ENCODE measurements at regions not wholly inside any gene's neighbourhood (a gene's known extent, or its start where the extent isn't known, plus 50 kb on each side); places are given as distances from the start of the nearest gene placed in this dataset.
A peak's percentile ranks its signal among the peaks of the same experiment; 100 is the strongest.

DNA sequence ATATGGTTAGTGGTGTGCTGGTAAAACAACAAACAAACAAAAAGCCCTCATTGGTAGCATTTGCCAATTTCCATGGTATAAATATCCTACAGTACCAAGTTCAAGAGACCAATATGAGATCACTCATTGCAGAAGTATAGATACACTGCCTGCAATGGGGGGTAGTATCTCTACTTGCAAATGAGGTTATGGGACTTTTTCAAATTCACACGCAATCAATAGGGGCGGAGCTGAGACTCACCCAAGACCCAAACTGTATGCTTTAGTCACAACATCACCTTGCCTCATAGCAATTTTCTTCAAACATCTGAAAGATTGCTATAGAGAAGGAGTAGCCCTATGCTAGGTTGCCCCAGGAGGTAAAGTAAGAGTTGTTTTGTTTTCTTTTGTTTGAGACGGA, 93.7 kb downstream of the VCPKMT start:
- DNase-seq (ENCODE audit: low spot score): no peak
- Histone ChIP-seq H3K4me3 (no peak overlapping the region), H3K4me1 (replicated peaks) (no peaks in the 10 kb centered on the region), H3K36me3 (no peaks in the 10 kb centered on the region), H3K27me3 (replicated peaks; ENCODE audit: insufficient read depth) (no peaks in the 10 kb centered on the region), H3K27ac (no peak overlapping the region), H3K9me3 (no peaks in the 10 kb centered on the region)
- WGBS: 94% methylated on average over 3 of the region's 3 CpGs
- TF ChIP-seq POLR2AphosphoS5 (IDR thresholded peaks at IDR 0.05): no peak
- TF ChIP-seq, protein P1, sequence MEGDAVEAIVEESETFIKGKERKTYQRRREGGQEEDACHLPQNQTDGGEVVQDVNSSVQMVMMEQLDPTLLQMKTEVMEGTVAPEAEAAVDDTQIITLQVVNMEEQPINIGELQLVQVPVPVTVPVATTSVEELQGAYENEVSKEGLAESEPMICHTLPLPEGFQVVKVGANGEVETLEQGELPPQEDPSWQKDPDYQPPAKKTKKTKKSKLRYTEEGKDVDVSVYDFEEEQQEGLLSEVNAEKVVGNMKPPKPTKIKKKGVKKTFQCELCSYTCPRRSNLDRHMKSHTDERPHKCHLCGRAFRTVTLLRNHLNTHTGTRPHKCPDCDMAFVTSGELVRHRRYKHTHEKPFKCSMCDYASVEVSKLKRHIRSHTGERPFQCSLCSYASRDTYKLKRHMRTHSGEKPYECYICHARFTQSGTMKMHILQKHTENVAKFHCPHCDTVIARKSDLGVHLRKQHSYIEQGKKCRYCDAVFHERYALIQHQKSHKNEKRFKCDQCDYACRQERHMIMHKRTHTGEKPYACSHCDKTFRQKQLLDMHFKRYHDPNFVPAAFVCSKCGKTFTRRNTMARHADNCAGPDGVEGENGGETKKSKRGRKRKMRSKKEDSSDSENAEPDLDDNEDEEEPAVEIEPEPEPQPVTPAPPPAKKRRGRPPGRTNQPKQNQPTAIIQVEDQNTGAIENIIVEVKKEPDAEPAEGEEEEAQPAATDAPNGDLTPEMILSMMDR (IDR thresholded peaks at IDR 0.05): no peak
- TF ChIP-seq POLR2A (IDR thresholded peaks at IDR 0.05): no peak
- intact Hi-C loops (cut with DNase I): no loop called here

DNA sequence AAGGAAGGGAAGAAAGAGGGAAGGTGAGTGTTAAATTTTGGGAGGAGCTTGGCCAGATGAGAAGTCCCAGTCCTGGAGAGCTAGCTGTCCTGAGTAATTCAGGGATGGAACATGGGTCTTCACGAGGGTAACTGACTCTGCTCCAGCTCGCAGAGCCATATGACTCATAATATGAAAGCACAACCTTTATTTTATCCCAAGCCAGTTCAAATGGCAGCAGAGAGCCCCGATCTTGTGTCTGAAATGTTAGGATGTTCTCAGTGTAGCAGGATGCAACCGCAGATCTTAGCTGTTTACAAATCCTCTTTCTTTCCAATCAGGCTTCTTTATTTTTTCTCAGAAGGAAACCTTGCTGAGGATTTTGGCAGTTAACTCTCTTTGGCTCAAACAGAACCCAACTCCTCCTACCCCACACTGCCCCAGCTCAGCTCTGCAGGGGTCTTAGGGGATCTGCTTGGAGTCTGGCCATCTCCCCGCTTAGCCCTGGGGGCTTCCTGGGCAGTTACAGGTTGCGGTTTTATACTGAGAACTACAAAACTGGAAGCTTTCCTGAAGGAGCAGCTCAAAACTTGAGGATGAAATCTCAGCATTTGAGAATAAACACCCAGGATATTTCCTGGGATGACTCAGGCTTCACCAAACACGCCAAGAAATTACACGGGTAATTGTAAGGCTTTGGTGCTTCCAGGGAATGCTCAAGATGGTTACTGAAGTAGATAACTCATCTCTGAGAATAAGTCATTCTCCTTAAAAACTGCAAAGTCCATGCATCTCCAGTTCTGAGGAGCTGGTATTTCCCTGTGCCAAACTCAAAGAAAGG, 92.5 kb downstream of the VCPKMT start:
- intact Hi-C loops (cut with DNase I): no loop called here
- TF ChIP-seq POLR2AphosphoS5 (IDR thresholded peaks at IDR 0.05) (no peak), POLR2A (IDR thresholded peaks at IDR 0.05) (no peak)
- TF ChIP-seq, protein P1 (IDR thresholded peaks at IDR 0.05): no peak
- no peak overlapping the region for H3K4me3 ChIP-seq
- H3K9me3 ChIP-seq: no peaks in the 10 kb centered on the region
- H3K4me1 ChIP-seq (replicated peaks): no peaks in the 10 kb centered on the region
- H3K36me3 ChIP-seq: no peaks in the 10 kb centered on the region
- H3K27me3 ChIP-seq (replicated peaks; ENCODE audit: insufficient read depth): no peaks in the 10 kb centered on the region
- WGBS: 28% methylated on average over 8 of the region's 8 CpGs
- DNase-seq (ENCODE audit: low spot score): no peak
- peak overlapping the region; percentile 64 to 70 for H3K27ac ChIP-seq

DNA sequence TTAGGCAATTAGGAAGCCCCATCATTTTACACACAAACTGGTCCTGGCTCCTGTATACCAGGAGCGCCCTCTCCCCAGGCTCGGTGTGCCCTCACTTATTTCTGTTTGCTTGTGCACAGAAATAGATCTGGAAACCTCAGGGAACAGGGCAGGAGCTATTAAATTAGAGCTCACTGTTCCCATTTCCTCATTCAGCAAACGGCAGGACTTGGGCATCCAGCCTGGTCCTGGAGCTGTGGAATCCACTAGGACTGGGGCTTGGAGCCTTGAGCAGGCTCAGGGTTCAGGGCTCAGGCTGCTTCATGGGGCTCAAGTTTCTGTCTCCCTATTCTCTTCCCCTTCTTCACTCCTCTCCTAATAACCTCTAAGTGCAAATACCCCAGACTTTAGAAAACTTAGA, 91.3 kb downstream of the VCPKMT start:
- H3K36me3 ChIP-seq: no peaks in the 10 kb centered on the region
- WGBS: 51% methylated on average over 3 of the region's 3 CpGs
- H3K9me3 ChIP-seq: no peaks in the 10 kb centered on the region
- no peak overlapping the region for H3K4me3 ChIP-seq
- no peaks in the 10 kb centered on the region for H3K4me1 ChIP-seq (replicated peaks)
- DNase-seq (ENCODE audit: low spot score): peak; percentile 57
- intact Hi-C loops (cut with DNase I): no loop called here
- peak overlapping the region in 1 of 2 donors; percentile 64 for H3K27ac ChIP-seq
- TF ChIP-seq POLR2AphosphoS5 (IDR thresholded peaks at IDR 0.05) (peak; percentile 69), POLR2A (IDR thresholded peaks at IDR 0.05) (no peak)
- TF ChIP-seq, protein P1 (IDR thresholded peaks at IDR 0.05): no peak
- H3K27me3 ChIP-seq (replicated peaks; ENCODE audit: insufficient read depth): no peaks in the 10 kb centered on the region

DNA sequence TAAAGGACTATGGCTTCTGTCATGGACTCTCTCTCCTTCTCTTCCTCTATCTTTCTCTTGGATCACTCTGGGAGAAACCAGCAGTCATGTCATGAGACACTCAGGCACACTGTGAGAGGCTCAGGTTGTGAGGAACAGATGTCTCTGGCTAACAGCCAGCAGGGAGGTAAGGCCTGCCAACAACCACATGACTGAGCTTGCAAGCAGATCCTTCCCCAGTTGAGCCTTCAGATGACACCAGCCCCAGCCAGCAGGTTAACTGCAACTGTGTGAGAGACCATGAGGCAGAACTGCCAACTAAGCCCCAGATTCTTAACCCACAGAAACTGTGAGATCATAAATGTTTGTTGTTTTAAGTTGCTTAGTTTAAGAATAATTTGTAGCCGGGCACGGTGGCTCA, 90.6 kb downstream of the VCPKMT start:
- Histone ChIP-seq H3K27ac (peak overlapping the region in 1 of 2 donors; percentile 64), H3K27me3 (replicated peaks; ENCODE audit: insufficient read depth) (no peaks in the 10 kb centered on the region), H3K4me1 (replicated peaks) (no peaks in the 10 kb centered on the region), H3K36me3 (no peaks in the 10 kb centered on the region), H3K4me3 (no peak overlapping the region), H3K9me3 (no peaks in the 10 kb centered on the region)
- DNase-seq (ENCODE audit: low spot score): no peak
- WGBS: 77% methylated on average over 2 of the region's 2 CpGs
- TF ChIP-seq POLR2A (IDR thresholded peaks at IDR 0.05): no peak
- TF ChIP-seq, protein P1 (IDR thresholded peaks at IDR 0.05): no peak
- no peak for TF ChIP-seq POLR2AphosphoS5 (IDR thresholded peaks at IDR 0.05)
- intact Hi-C loops (cut with DNase I): no loop called here

DNA sequence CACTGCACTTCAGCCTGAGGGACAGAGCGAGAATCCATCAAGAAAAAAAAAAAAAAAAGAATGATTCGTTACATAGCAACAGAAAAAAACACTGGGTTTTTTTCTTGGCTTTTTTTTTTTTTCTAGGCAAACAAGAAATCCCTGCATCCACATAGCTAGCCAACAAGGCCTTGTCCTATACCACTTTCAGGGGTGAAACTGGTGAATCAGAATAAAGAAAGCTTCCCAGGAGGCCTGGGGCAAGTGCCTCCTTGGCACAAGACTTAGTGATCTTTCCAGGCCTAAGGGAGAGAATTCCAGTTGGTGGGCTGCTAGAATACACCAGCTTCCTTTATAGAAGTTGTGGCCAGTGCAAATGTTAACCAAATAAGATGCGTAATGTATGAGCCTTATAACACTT, 90.0 kb downstream of the VCPKMT start:
- intact Hi-C loops (cut with DNase I): no loop called here

More for the DNA sequence above, 90.0 kb downstream of the VCPKMT start:
- DNase-seq (ENCODE audit: low spot score): no peak
- Histone ChIP-seq H3K9me3 (no peaks in the 10 kb centered on the region), H3K4me1 (replicated peaks) (no peaks in the 10 kb centered on the region), H3K4me3 (no peak overlapping the region), H3K36me3 (no peaks in the 10 kb centered on the region), H3K27ac (no peak overlapping the region), H3K27me3 (replicated peaks; ENCODE audit: insufficient read depth) (no peaks in the 10 kb centered on the region)
- TF ChIP-seq POLR2AphosphoS5 (IDR thresholded peaks at IDR 0.05): no peak
- no peak for TF ChIP-seq POLR2A (IDR thresholded peaks at IDR 0.05)
- TF ChIP-seq, protein P1 (IDR thresholded peaks at IDR 0.05): no peak
- WGBS: 97% methylated on average over 3 of the region's 3 CpGs

All from prostate gland (tissue), 2 donors.